OCI-LY1 (cell line): ENCODE measurements at regions not wholly inside any gene's neighbourhood (a gene's known extent, or its start where the extent isn't known, plus 50 kb on each side); places are given as distances from the start of the nearest gene placed in this dataset.
A peak's percentile ranks its signal among the peaks of the same experiment; 100 is the strongest.

Experiments
- H2AFZ ChIP-seq: fragments of 200-600 bp; sonication (generic), shearing (Covaris generic); 2 replicates; pipeline ENCODE4 v1.6.0; 2014; ENCODE audit warnings: antibody characterized with exemption, mild to moderate bottlenecking, low read length
- H3F3A ChIP-seq: fragments of 200-600 bp; sonication (generic), shearing (Covaris generic); 2 replicates; pipeline ENCODE4 v1.6.0; 2014; ENCODE audit warnings: mild to moderate bottlenecking, antibody characterized with exemption, low read length, moderate library complexity; ENCODE audit not compliant: insufficient read depth
- H3K27ac ChIP-seq: fragments of 200-600 bp; sonication (generic); 2 replicates; pipeline ENCODE4 v1.5.1; 2014; ENCODE audit warnings: low read length, mixed run types, mild to moderate bottlenecking, low read depth; ENCODE audit not compliant: poor library complexity, severe bottlenecking
- H3K27me3 ChIP-seq: fragments of 200-600 bp; sonication (generic); 2 replicates; pipeline ENCODE4 v1.6.0; 2014; ENCODE audit warnings: antibody characterized with exemption, mild to moderate bottlenecking, low read length, moderate library complexity; ENCODE audit not compliant: insufficient read depth
- H3K36me3 ChIP-seq: fragments of 200-600 bp; sonication (generic); 2 replicates; pipeline ENCODE4 v1.6.1; 2014; ENCODE audit warnings: mild to moderate bottlenecking, antibody characterized with exemption, low read length, moderate library complexity, mixed read lengths; ENCODE audit not compliant: insufficient read depth
- H3K4me1 ChIP-seq: fragments of 200-600 bp; sonication (generic); 2 replicates; pipeline ENCODE4 v1.5.1; 2014; ENCODE audit warnings: mild to moderate bottlenecking, low read length, moderate library complexity; ENCODE audit not compliant: insufficient read depth, severe bottlenecking
- H3K4me2 ChIP-seq: fragments of 200-600 bp; sonication (generic), shearing (Covaris generic); 2 replicates; pipeline ENCODE4 v1.6.1; 2014; ENCODE audit warnings: low read length
- H3K4me3 ChIP-seq: fragments of 200-600 bp; sonication (generic); 2 replicates; pipeline ENCODE4 v1.5.1; 2014; ENCODE audit warnings: low read length, low read depth, mild to moderate bottlenecking, mixed read lengths; ENCODE audit not compliant: poor library complexity, severe bottlenecking
- H3K79me2 ChIP-seq: fragments of 200-600 bp; shearing (Covaris generic); 2 replicates; pipeline ENCODE4 v1.6.1; 2016; ENCODE audit warnings: mixed run types, low read length, mixed read lengths; ENCODE audit not compliant: insufficient read depth
- H3K9ac ChIP-seq: fragments of 200-600 bp; sonication (generic), shearing (Covaris generic); 2 replicates; pipeline ENCODE4 v1.6.1; 2014; ENCODE audit warnings: mild to moderate bottlenecking, low read length, mixed read lengths
- H3K9me2 ChIP-seq: fragments of 200-600 bp; sonication (generic), shearing (Covaris generic); 2 replicates; pipeline ENCODE4 v1.6.1; 2014; ENCODE audit warnings: low read depth, mild to moderate bottlenecking, low read length, mixed read lengths
- H3K9me3 ChIP-seq: fragments of 200-600 bp; shearing (Covaris generic); 2 replicates; pipeline ENCODE4 v1.6.1; 2014; ENCODE audit warnings: low read length, mixed read lengths
- H4K20me1 ChIP-seq: fragments of 200-600 bp; sonication (generic), shearing (Covaris generic); 2 replicates; pipeline ENCODE4 v1.6.0; 2016; ENCODE audit warnings: mild to moderate bottlenecking, low read length; ENCODE audit not compliant: insufficient read depth
- EZH2 ChIP-seq: fragments of 200-600 bp; sonication (generic), shearing (Covaris generic); IDR thresholded peaks from 2 replicates; pipeline ENCODE4 v1.8.0; 2017; ENCODE audit warnings: borderline replicate concordance, mixed run types, mild to moderate bottlenecking, antibody characterized with exemption, low read length, moderate library complexity, mixed read lengths
- TF ChIP-seq, protein P1 (sequence below): fragments of 200-600 bp; sonication (generic), shearing (Covaris generic); IDR thresholded peaks from 2 replicates; pipeline ENCODE4 v1.5.1; 2017; ENCODE audit warnings: mild to moderate bottlenecking, antibody characterized with exemption, low read length, moderate library complexity, mixed read lengths

DNA sequence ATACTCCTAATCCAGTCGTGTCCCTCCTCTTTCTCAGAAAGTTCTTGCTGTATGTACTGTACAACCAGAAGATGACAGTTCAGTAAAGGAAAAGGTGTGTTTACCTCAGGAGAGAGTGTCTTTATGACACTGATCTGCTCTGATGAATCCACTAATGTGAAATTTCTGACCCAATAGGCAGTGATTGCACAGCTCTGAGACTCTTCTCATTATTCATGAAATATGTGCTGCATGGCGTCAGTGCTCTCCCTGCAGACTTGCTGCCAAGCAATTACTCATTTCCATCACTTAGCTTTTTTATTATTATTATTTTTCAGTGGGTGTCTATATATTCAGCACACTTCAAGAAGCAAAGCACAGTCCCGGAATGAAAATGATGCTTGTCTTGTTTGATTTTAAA lies 389.0 kb downstream of the RASEF start:
- H3K4me3 ChIP-seq: no peak overlapping the region
- no peak overlapping the region for H2AFZ ChIP-seq
- no peaks in the 10 kb centered on the region for H3K9me3 ChIP-seq
- H3K9me2 ChIP-seq: no peaks in the 10 kb centered on the region
- H4K20me1 ChIP-seq: no peaks in the 10 kb centered on the region
- H3K9ac ChIP-seq: no peak overlapping the region
- H3K79me2 ChIP-seq: no peaks in the 10 kb centered on the region
- TF ChIP-seq EZH2: no peak
- TF ChIP-seq, protein P1, sequence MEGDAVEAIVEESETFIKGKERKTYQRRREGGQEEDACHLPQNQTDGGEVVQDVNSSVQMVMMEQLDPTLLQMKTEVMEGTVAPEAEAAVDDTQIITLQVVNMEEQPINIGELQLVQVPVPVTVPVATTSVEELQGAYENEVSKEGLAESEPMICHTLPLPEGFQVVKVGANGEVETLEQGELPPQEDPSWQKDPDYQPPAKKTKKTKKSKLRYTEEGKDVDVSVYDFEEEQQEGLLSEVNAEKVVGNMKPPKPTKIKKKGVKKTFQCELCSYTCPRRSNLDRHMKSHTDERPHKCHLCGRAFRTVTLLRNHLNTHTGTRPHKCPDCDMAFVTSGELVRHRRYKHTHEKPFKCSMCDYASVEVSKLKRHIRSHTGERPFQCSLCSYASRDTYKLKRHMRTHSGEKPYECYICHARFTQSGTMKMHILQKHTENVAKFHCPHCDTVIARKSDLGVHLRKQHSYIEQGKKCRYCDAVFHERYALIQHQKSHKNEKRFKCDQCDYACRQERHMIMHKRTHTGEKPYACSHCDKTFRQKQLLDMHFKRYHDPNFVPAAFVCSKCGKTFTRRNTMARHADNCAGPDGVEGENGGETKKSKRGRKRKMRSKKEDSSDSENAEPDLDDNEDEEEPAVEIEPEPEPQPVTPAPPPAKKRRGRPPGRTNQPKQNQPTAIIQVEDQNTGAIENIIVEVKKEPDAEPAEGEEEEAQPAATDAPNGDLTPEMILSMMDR: no peak
- H3K36me3 ChIP-seq: no peaks in the 10 kb centered on the region
- no peak overlapping the region for H3K27ac ChIP-seq
- no peaks in the 10 kb centered on the region for H3F3A ChIP-seq
- no peaks in the 10 kb centered on the region for H3K4me1 ChIP-seq
- no peak overlapping the region for H3K4me2 ChIP-seq
- no peaks in the 10 kb centered on the region for H3K27me3 ChIP-seq

DNA sequence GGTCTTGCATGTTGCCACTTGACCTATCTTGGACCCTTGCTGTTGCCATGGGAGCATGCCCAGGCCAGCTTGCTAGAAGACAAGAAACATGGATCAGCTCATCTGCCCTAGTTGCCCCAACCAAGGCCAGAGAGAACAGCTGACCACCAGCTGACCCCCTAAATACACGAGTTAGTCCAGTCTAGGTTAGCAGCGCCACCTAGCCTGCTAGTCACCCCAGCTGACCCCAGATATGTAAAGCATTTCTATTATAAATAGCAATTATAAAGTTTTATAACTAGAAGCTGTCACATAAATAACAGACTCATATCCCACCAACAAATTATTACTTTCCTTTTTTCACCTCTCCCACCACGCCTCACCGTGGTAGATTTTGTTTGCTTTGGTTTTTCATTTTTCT lies 387.8 kb downstream of the RASEF start:
- H3F3A ChIP-seq: no peaks in the 10 kb centered on the region
- H2AFZ ChIP-seq: no peak overlapping the region
- H3K9ac ChIP-seq: no peak overlapping the region
- no peaks in the 10 kb centered on the region for H3K9me3 ChIP-seq
- TF ChIP-seq, protein P1: peak; percentile 34; the same call in 1 of the 2 replicates
- no peak for TF ChIP-seq EZH2
- no peak overlapping the region for H3K27ac ChIP-seq
- H3K4me3 ChIP-seq: no peak overlapping the region
- H3K4me2 ChIP-seq: no peak overlapping the region
- H3K79me2 ChIP-seq: no peaks in the 10 kb centered on the region
- H3K27me3 ChIP-seq: no peaks in the 10 kb centered on the region
- H3K36me3 ChIP-seq: no peaks in the 10 kb centered on the region
- no peaks in the 10 kb centered on the region for H4K20me1 ChIP-seq
- no peaks in the 10 kb centered on the region for H3K9me2 ChIP-seq
- no peaks in the 10 kb centered on the region for H3K4me1 ChIP-seq

DNA sequence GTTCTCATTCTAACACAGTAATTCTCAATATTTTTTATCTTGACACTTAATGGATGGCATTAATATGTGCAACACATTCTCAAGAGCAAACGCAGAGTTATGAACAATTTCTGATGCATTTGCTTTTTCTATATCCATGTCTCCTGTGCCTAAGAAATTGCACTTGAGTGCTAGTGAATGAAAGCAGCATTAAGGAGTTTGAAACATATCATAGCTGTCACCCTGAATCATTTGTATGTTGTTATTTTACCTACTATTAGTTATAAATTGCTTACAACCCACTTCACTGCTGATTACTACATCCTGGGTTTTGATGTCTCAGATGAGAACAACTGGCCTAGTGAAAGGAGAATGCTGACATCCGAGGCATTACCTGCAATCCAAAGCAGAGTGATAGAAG lies 387.3 kb downstream of the RASEF start:
- no peaks in the 10 kb centered on the region for H3K4me1 ChIP-seq
- no peak for TF ChIP-seq EZH2
- TF ChIP-seq, protein P1: no peak
- H3K27me3 ChIP-seq: no peaks in the 10 kb centered on the region
- H2AFZ ChIP-seq: no peak overlapping the region
- no peak overlapping the region for H3K9ac ChIP-seq
- H3K4me2 ChIP-seq: no peak overlapping the region
- no peaks in the 10 kb centered on the region for H3K9me3 ChIP-seq
- no peaks in the 10 kb centered on the region for H3F3A ChIP-seq
- H3K79me2 ChIP-seq: no peaks in the 10 kb centered on the region
- H3K27ac ChIP-seq: no peak overlapping the region
- H3K9me2 ChIP-seq: no peaks in the 10 kb centered on the region
- no peak overlapping the region for H3K4me3 ChIP-seq
- no peaks in the 10 kb centered on the region for H3K36me3 ChIP-seq
- H4K20me1 ChIP-seq: no peaks in the 10 kb centered on the region
